GM19324 (cell line): ENCODE measurements at regions not wholly inside any gene's neighbourhood (a gene's known extent, or its start where the extent isn't known, plus 50 kb on each side); places are given as distances from the start of the nearest gene placed in this dataset.

ENCODE experiments used
- ATAC-seq: cut with Tn5 transposase; IDR thresholded peaks from one replicate; pipeline ENCODE4 v1.9.1; 2021; ENCODE audit warnings: mild to moderate bottlenecking, moderate library complexity; ENCODE audit not compliant: unreplicated experiment, low FRiP score

GRCh38 chr10:55051515-55051914 lies 250.5 kb upstream of the PCDH15 start:
- ATAC-seq: no peak

GRCh38 chr10:55048830-55049498 lies 247.9 kb upstream of the PCDH15 start:
- ATAC-seq: no peak

- no peak for ATAC-seq
Observed at GRCh38 chr10:55043540-55043939, 242.5 kb upstream of the PCDH15 start.

GRCh38 chr10:55033061-55033460 lies 232.0 kb upstream of the PCDH15 start:
- no peak for ATAC-seq

GRCh38 chr10:55024713-55025112 lies 223.7 kb upstream of the PCDH15 start:
- no peak for ATAC-seq

GRCh38 chr10:55019439-55019838 lies 218.4 kb upstream of the PCDH15 start:
- no peak for ATAC-seq

- ATAC-seq: no peak
Observed at GRCh38 chr10:55013318-55013717, 212.3 kb upstream of the PCDH15 start.

GRCh38 chr10:55002420-55002819 lies 201.4 kb upstream of the PCDH15 start:
- ATAC-seq: no peak

GRCh38 chr10:55001422-55001821 lies 200.4 kb upstream of the PCDH15 start:
- ATAC-seq: no peak

- ATAC-seq: no peak
Observed at GRCh38 chr10:54993148-54993547, 192.1 kb upstream of the PCDH15 start.

- ATAC-seq: no peak
Observed at GRCh38 chr10:54985732-54986131, 184.7 kb upstream of the PCDH15 start.

- no peak for ATAC-seq
Observed at GRCh38 chr10:54983255-54983654, 182.2 kb upstream of the PCDH15 start.

- ATAC-seq: no peak
Observed at GRCh38 chr10:54962134-54962900, 161.3 kb upstream of the PCDH15 start.

- ATAC-seq: no peak
Observed at GRCh38 chr10:54961040-54961439, 160.0 kb upstream of the PCDH15 start.

GRCh38 chr10:54958844-54959243 lies 157.8 kb upstream of the PCDH15 start:
- ATAC-seq: no peak

- no peak for ATAC-seq
Observed at GRCh38 chr10:54947605-54948004, 146.6 kb upstream of the PCDH15 start.

GRCh38 chr10:54940418-54940817 lies 139.4 kb upstream of the PCDH15 start:
- ATAC-seq: no peak

GRCh38 chr10:54914049-54914448 lies 113.0 kb upstream of the PCDH15 start:
- ATAC-seq: no peak

GRCh38 chr10:54909165-54909564 lies 108.1 kb upstream of the PCDH15 start:
- ATAC-seq: no peak

- no peak for ATAC-seq
Observed at GRCh38 chr10:54908019-54908418, 107.0 kb upstream of the PCDH15 start.

- no peak for ATAC-seq
Observed at GRCh38 chr10:54906940-54907339, 105.9 kb upstream of the PCDH15 start.

- no peak for ATAC-seq
Observed at GRCh38 chr10:54905578-54906192, 104.7 kb upstream of the PCDH15 start.
